Central memory CD8-positive, alpha-beta T cell (primary cell): ENCODE measurements at regions not wholly inside any gene's neighbourhood (a gene's known extent, or its start where the extent isn't known, plus 50 kb on each side); places are given as distances from the start of the nearest gene placed in this dataset.

ENCODE experiments used
- ATAC-seq: fragments of 150-1000 bp; cut with Tn5 transposase; replicated peaks from 2 replicates; pipeline ENCODE4 v1.10.0; 2022; ENCODE audit warnings: mild to moderate bottlenecking, moderate FRiP score, moderate number of reproducible peaks; ENCODE audit not compliant: poor library complexity, severe bottlenecking; ENCODE audit errors: extremely low read depth
- DNase-seq, 2 donors: peaks; one replicate each; pipeline ENCODE4 v3.0.0; 2021; ENCODE audit warnings: low spot score in 2 of 2
- H3K27ac Mint-ChIP-seq: one replicate; pipeline ENCODE4 v1.8.0; 2022; ENCODE audit warnings: low read depth, mild to moderate bottlenecking, moderate library complexity, mixed read lengths
- H3K27me3 Mint-ChIP-seq: one replicate; pipeline ENCODE4 v1.8.0; 2022; ENCODE audit warnings: mixed read lengths
- H3K36me3 Mint-ChIP-seq: one replicate; pipeline ENCODE4 v1.8.0; 2022; ENCODE audit warnings: mild to moderate bottlenecking, moderate library complexity, mixed read lengths; ENCODE audit not compliant: insufficient read depth
- H3K4me1 Mint-ChIP-seq: one replicate; pipeline ENCODE4 v1.8.0; 2022; ENCODE audit warnings: mixed read lengths
- H3K4me3 Mint-ChIP-seq: one replicate; pipeline ENCODE4 v1.8.0; 2022; ENCODE audit warnings: mild to moderate bottlenecking, moderate library complexity, mixed read lengths
- H3K9me3 Mint-ChIP-seq: one replicate; pipeline ENCODE4 v1.8.0; 2022; ENCODE audit warnings: mixed read lengths

- H3K4me1 Mint-ChIP-seq, result no peaks in the 10 kb centered on the region
- H3K27me3 Mint-ChIP-seq, result no peaks in the 10 kb centered on the region
- no peaks in the 10 kb centered on the region for H3K36me3 Mint-ChIP-seq
These were observed 60.5 kb upstream of the ARHGAP32 start for GRCh38 chr11:129252621-129253020.

DNA sequence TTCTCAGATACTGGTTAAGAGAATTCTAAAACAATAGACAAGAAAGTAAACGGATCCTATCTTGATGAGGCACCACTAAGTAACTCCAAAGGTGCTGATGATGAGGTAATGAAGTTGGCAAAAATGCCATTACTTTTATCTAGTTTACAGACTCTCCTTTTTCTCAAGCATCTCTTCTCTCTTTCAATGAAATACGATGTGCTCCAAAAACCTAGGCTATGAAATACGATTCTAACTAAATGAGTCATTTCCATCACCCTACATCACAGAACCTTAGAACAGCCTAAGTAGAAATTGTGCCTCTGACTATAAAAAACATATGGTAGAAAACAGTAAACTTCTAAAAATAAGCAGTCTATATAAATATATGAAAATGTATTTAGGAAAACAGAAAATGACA lies 58.9 kb upstream of the ARHGAP32 start:
- no peaks in the 10 kb centered on the region for H3K27me3 Mint-ChIP-seq
- no peak for ATAC-seq
- H3K27ac Mint-ChIP-seq, result no peak overlapping the region
- no peaks in the 10 kb centered on the region for H3K4me1 Mint-ChIP-seq
- no peak overlapping the region for H3K4me3 Mint-ChIP-seq
- no peaks in the 10 kb centered on the region for H3K9me3 Mint-ChIP-seq
- no peaks in the 10 kb centered on the region for H3K36me3 Mint-ChIP-seq
- no peak for DNase-seq

More at GRCh38 chr11:129252621-129253020, 60.5 kb upstream of the ARHGAP32 start:
- H3K9me3 Mint-ChIP-seq, result no peaks in the 10 kb centered on the region
- H3K4me3 Mint-ChIP-seq, result no peak overlapping the region
- ATAC-seq (no peak), DNase-seq (no peak)
- H3K27ac Mint-ChIP-seq, result no peak overlapping the region

DNA sequence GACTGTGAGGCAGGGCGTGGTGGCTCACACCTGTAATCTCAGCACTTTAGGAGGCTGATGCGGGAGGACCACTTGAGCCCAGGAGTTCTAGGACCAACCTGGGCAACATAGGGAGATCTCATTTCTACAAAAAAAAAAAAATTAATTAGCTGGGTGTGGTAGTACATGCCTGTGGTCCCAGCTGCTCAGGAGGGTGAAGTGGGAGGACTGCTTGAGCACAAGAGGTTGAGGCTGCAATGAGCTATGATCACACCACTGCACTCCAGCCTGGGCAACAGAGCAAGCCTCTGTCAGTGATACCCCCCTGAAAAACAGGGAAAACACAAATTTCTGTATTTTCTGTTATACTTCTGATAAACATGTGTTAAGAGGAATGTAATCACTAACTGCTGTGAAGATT lies 57.8 kb upstream of the ARHGAP32 start:
- DNase-seq (no peak), ATAC-seq (no peak)
- Mint-ChIP-seq H3K36me3 (no peaks in the 10 kb centered on the region), H3K4me3 (no peak overlapping the region), H3K4me1 (no peaks in the 10 kb centered on the region), H3K9me3 (no peaks in the 10 kb centered on the region), H3K27me3 (no peaks in the 10 kb centered on the region), H3K27ac (no peak overlapping the region)

- H3K4me1 Mint-ChIP-seq, result no peaks in the 10 kb centered on the region
- DNase-seq, result no peak
- no peak for ATAC-seq
- no peaks in the 10 kb centered on the region for H3K27me3 Mint-ChIP-seq
- no peaks in the 10 kb centered on the region for H3K36me3 Mint-ChIP-seq
- no peaks in the 10 kb centered on the region for H3K9me3 Mint-ChIP-seq
- no peak overlapping the region for H3K27ac Mint-ChIP-seq
- H3K4me3 Mint-ChIP-seq, result no peak overlapping the region
These were observed 57.2 kb upstream of the ARHGAP32 start for GRCh38 chr11:129249351-129249750.

DNA sequence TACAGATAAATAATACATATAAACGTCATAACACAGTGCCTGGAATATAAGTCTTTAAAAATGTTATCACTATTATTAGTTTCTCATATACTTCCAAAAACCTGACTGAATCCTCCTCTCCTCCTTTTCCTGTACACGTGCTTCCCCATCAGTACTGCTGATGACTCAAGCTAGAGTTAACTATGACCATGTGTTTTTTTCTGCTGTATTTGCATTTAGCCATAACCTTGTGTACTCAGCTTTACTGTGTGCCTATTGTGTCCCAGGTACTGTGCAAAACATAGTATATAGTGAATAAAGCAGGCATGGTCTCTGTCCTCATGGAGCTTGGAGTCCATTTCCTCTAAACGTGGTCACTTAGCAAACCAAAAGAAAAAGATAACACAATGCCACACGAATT lies 56.5 kb upstream of the ARHGAP32 start:
- H3K9me3 Mint-ChIP-seq, result no peaks in the 10 kb centered on the region
- no peak for ATAC-seq
- H3K4me3 Mint-ChIP-seq, result no peak overlapping the region
- H3K36me3 Mint-ChIP-seq, result no peaks in the 10 kb centered on the region
- no peaks in the 10 kb centered on the region for H3K27me3 Mint-ChIP-seq
- no peaks in the 10 kb centered on the region for H3K4me1 Mint-ChIP-seq
- no peak overlapping the region for H3K27ac Mint-ChIP-seq
- no peak for DNase-seq

- H3K36me3 Mint-ChIP-seq, result no peaks in the 10 kb centered on the region
- H3K4me3 Mint-ChIP-seq, result no peak overlapping the region
- no peak overlapping the region for H3K27ac Mint-ChIP-seq
- DNase-seq, result no peak
- no peak for ATAC-seq
- no peaks in the 10 kb centered on the region for H3K9me3 Mint-ChIP-seq
- no peaks in the 10 kb centered on the region for H3K27me3 Mint-ChIP-seq
- H3K4me1 Mint-ChIP-seq, result no peaks in the 10 kb centered on the region
These were observed 55.0 kb upstream of the ARHGAP32 start for GRCh38 chr11:129247135-129247534.

DNA sequence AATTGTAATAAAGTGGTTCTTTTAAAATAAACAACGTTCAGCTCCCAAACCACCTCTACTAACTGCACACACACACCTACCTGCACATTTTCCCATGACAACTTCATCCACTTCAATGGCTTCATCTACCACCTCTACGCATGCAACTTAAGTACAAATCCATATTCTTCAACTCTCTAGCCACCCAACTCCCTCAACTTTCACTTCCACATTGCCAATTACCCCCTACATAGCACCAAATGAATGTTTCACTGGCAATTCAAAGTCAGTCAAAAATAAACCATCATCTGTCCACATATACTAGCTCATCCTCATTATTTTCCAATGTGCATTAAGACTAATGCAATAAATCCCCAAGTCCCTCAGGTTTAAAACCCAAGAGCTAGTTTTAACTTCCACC lies 50.7 kb upstream of the ARHGAP32 start:
- Mint-ChIP-seq H3K4me3 (no peak overlapping the region), H3K27me3 (no peaks in the 10 kb centered on the region), H3K4me1 (no peaks in the 10 kb centered on the region), H3K36me3 (no peaks in the 10 kb centered on the region), H3K9me3 (no peaks in the 10 kb centered on the region), H3K27ac (no peak overlapping the region)
- DNase-seq, result no peak
- no peak for ATAC-seq
